HL-60 (cell line): ENCODE measurements at regions not wholly inside any gene's neighbourhood (a gene's known extent, or its start where the extent isn't known, plus 50 kb on each side); places are given as distances from the start of the nearest gene placed in this dataset.

Source experiments
- DNase-seq, 2 experiments: peaks; one replicate each; pipeline ENCODE4 v3.0.0-alpha.2; 2010 to 2020; ENCODE audit warnings: low read depth in 1 of 2, low spot score in 1 of 2
- H3K27ac ChIP-seq: fragments of 250-450 bp; sonication (Bioruptor Pico); replicated peaks from 2 replicates; pipeline ENCODE4 v1.5.1; 2020; ENCODE audit warnings: mild to moderate bottlenecking, moderate library complexity
- H3K27me3 ChIP-seq: fragments of 250-450 bp; sonication (Bioruptor Pico); 2 replicates; pipeline ENCODE4 v1.5.1; 2021; ENCODE audit warnings: mild to moderate bottlenecking, moderate library complexity; ENCODE audit not compliant: insufficient read depth, poor library complexity, severe bottlenecking
- H3K4me3 ChIP-seq: replicated peaks from 2 replicates; pipeline ENCODE4 v1.5.1; 2011; ENCODE audit warnings: mild to moderate bottlenecking, control low read depth, low read length; ENCODE audit not compliant: insufficient read depth
- GABPA ChIP-seq: IDR thresholded peaks from 2 replicates; pipeline ENCODE4 v1.6.1; 2012; ENCODE audit warnings: low read depth
- POLR2AphosphoS5 ChIP-seq: IDR thresholded peaks from 2 replicates; pipeline ENCODE4 v1.6.1; 2012; ENCODE audit warnings: low read depth
- REST ChIP-seq: IDR thresholded peaks from 2 replicates; pipeline ENCODE4 v1.6.1; 2012; ENCODE audit warnings: low read depth; ENCODE audit not compliant: insufficient replicate concordance
- SPI1 ChIP-seq: IDR thresholded peaks from 2 replicates; pipeline ENCODE4 v1.6.1; 2012; ENCODE audit warnings: low read depth, mild to moderate bottlenecking, borderline replicate concordance
- TF ChIP-seq, protein P1 (sequence below): IDR thresholded peaks from one replicate; pipeline ENCODE4 v1.5.1; 2011; ENCODE audit warnings: low read length, control low read depth, inconsistent platforms; ENCODE audit not compliant: insufficient read depth

- no peak overlapping the region for H3K27ac ChIP-seq
- DNase-seq, result no peak
- no peak overlapping the region for H3K4me3 ChIP-seq
- TF ChIP-seq, protein P1, sequence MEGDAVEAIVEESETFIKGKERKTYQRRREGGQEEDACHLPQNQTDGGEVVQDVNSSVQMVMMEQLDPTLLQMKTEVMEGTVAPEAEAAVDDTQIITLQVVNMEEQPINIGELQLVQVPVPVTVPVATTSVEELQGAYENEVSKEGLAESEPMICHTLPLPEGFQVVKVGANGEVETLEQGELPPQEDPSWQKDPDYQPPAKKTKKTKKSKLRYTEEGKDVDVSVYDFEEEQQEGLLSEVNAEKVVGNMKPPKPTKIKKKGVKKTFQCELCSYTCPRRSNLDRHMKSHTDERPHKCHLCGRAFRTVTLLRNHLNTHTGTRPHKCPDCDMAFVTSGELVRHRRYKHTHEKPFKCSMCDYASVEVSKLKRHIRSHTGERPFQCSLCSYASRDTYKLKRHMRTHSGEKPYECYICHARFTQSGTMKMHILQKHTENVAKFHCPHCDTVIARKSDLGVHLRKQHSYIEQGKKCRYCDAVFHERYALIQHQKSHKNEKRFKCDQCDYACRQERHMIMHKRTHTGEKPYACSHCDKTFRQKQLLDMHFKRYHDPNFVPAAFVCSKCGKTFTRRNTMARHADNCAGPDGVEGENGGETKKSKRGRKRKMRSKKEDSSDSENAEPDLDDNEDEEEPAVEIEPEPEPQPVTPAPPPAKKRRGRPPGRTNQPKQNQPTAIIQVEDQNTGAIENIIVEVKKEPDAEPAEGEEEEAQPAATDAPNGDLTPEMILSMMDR, result no peak
- no peak for TF ChIP-seq REST
- TF ChIP-seq GABPA, result no peak
- TF ChIP-seq SPI1, result no peak
- TF ChIP-seq POLR2AphosphoS5, result no peak
- no peaks in the 10 kb centered on the region for H3K27me3 ChIP-seq
These were observed 148.7 kb downstream of the MEX3B start for GRCh38 chr15:81897057-81897677.

DNA sequence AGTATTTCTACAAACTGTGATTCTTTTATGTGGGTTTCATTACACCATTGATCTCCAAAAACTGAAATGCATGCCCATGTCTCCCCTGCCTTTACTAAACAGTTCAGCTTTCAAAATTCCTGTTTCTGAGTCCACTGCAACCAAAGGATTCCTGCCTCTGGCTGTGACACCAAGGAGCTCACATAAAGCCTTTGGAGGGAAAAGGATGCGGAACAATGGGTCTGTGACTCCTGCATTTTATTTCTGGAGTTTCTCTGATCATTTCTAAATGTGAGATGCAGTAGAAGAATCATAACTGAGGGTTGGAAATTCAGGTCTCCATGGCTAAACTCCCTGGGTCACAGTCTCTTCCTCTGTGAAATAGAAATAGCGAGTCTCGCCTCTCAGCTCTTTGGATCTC, 149.5 kb downstream of the MEX3B start:
- Histone ChIP-seq H3K27ac (no peak overlapping the region), H3K4me3 (no peak overlapping the region), H3K27me3 (no peaks in the 10 kb centered on the region)
- no peak for TF ChIP-seq GABPA
- TF ChIP-seq REST, result no peak
- TF ChIP-seq, protein P1, result no peak
- TF ChIP-seq POLR2AphosphoS5, result no peak
- TF ChIP-seq SPI1, result no peak
- no peak for DNase-seq

GRCh38 chr15:81895723-81896122, 150.1 kb downstream of the MEX3B start:
- no peaks in the 10 kb centered on the region for H3K27me3 ChIP-seq
- DNase-seq, result no peak
- no peak overlapping the region for H3K4me3 ChIP-seq
- H3K27ac ChIP-seq, result no peak overlapping the region
- no peak for TF ChIP-seq SPI1
- TF ChIP-seq REST, result no peak
- TF ChIP-seq, protein P1, result no peak
- no peak for TF ChIP-seq POLR2AphosphoS5
- TF ChIP-seq GABPA, result no peak
